H9 (cell line): ENCODE measurements at regions not wholly inside any gene's neighbourhood (a gene's known extent, or its start where the extent isn't known, plus 50 kb on each side); places are given as distances from the start of the nearest gene placed in this dataset.

Experiments used
- DNase-seq: peaks from one replicate; pipeline ENCODE4 v3.0.0-alpha.2; 2017
- H2AFZ ChIP-seq: one replicate; pipeline ENCODE4 v1.6.1; 2013; ENCODE audit warnings: mild to moderate bottlenecking, low read length, control low read depth, moderate library complexity
- H2AK5ac ChIP-seq: 2 replicates; pipeline ENCODE4 v1.6.1; 2013; ENCODE audit warnings: low read length, control low read depth, mixed read lengths; ENCODE audit not compliant: insufficient read length
- H2BK120ac ChIP-seq: one replicate; pipeline ENCODE4 v1.6.1; 2013; ENCODE audit warnings: low read depth, mild to moderate bottlenecking, low read length, control low read depth, inconsistent platforms; ENCODE audit not compliant: poor library complexity, severe bottlenecking
- H2BK12ac ChIP-seq: 2 replicates; pipeline ENCODE4 v1.6.1; 2013; ENCODE audit warnings: low read length, control low read depth, mixed read lengths, low read depth; ENCODE audit not compliant: insufficient read length
- H2BK15ac ChIP-seq: 2 replicates; pipeline ENCODE4 v1.6.1; 2013; ENCODE audit warnings: low read depth, low read length, control low read depth
- H2BK20ac ChIP-seq: one replicate; pipeline ENCODE4 v1.6.1; 2013; ENCODE audit warnings: low read depth, mild to moderate bottlenecking, low read length, control low read depth, inconsistent platforms; ENCODE audit not compliant: poor library complexity, severe bottlenecking
- H2BK5ac ChIP-seq: 2 replicates; pipeline ENCODE4 v1.6.1; 2013; ENCODE audit warnings: low read length, control low read depth, mixed read lengths; ENCODE audit not compliant: insufficient read length
- H3K14ac ChIP-seq: 2 replicates; pipeline ENCODE4 v1.6.1; 2013; ENCODE audit warnings: low read length, control low read depth; ENCODE audit not compliant: insufficient read depth
- H3K18ac ChIP-seq: 2 replicates; pipeline ENCODE4 v1.6.1; 2013; ENCODE audit warnings: low read depth, mild to moderate bottlenecking, mixed read lengths, low read length, control low read depth; ENCODE audit not compliant: insufficient read length
- H3K23ac ChIP-seq: 2 replicates; pipeline ENCODE4 v1.6.1; 2013; ENCODE audit warnings: low read length, control low read depth, mixed read lengths, low read depth; ENCODE audit not compliant: insufficient read length
- H3K23me2 ChIP-seq: 2 replicates; pipeline ENCODE4 v1.6.1; 2013; ENCODE audit warnings: low read depth, mild to moderate bottlenecking, mixed read lengths, low read length, control low read depth; ENCODE audit not compliant: insufficient read length, poor library complexity, severe bottlenecking
- H3K27ac ChIP-seq: 2 replicates; pipeline ENCODE4 v1.5.1; 2013; ENCODE audit warnings: low read length, control low read depth, mixed read lengths, low read depth; ENCODE audit not compliant: insufficient read length
- H3K27me3 ChIP-seq: 2 replicates; pipeline ENCODE4 v1.6.1; 2013; ENCODE audit warnings: low read length, control low read depth, inconsistent platforms; ENCODE audit not compliant: insufficient read depth
- H3K4ac ChIP-seq: 2 replicates; pipeline ENCODE4 v1.6.1; 2013; ENCODE audit warnings: low read depth, mild to moderate bottlenecking, control low read depth, inconsistent platforms, low read length, moderate library complexity
- H3K4me1 ChIP-seq: 2 replicates; pipeline ENCODE4 v1.6.1; 2013; ENCODE audit warnings: low read length, control low read depth, inconsistent platforms; ENCODE audit not compliant: insufficient read depth
- H3K4me2 ChIP-seq: 2 replicates; pipeline ENCODE4 v1.6.1; 2013; ENCODE audit warnings: low read length, control low read depth, mixed read lengths; ENCODE audit not compliant: insufficient read length, insufficient read depth
- H3K56ac ChIP-seq: 2 replicates; pipeline ENCODE4 v1.6.1; 2013; ENCODE audit warnings: low read depth, mild to moderate bottlenecking, mixed read lengths, low read length, control low read depth; ENCODE audit not compliant: insufficient read length
- H3K79me1 ChIP-seq: 2 replicates; pipeline ENCODE4 v1.6.1; 2013; ENCODE audit warnings: low read depth, mild to moderate bottlenecking, moderate library complexity, low read length, control low read depth, inconsistent platforms; ENCODE audit not compliant: insufficient read depth, poor library complexity, severe bottlenecking
- H3K79me2 ChIP-seq: 2 replicates; pipeline ENCODE4 v1.6.1; 2013; ENCODE audit warnings: low read length, control low read depth, inconsistent platforms; ENCODE audit not compliant: insufficient read depth
- H3K9ac ChIP-seq: 2 replicates; pipeline ENCODE4 v1.6.1; 2013; ENCODE audit warnings: low read length, control low read depth, mixed read lengths; ENCODE audit not compliant: insufficient read length; ENCODE audit errors: extremely low read depth
- H3K9me3 ChIP-seq: one replicate; pipeline ENCODE4 v1.6.1; 2013; ENCODE audit warnings: low read depth, low read length, inconsistent platforms; ENCODE audit not compliant: control insufficient read depth
- H3T11ph ChIP-seq: one replicate; pipeline ENCODE4 v1.6.1; 2013; ENCODE audit warnings: mild to moderate bottlenecking, low read length, control low read depth, inconsistent platforms
- H4K20me1 ChIP-seq: one replicate; pipeline ENCODE4 v1.6.1; 2013; ENCODE audit not compliant: control insufficient read depth, insufficient read length, insufficient read depth
- H4K5ac ChIP-seq: 2 replicates; pipeline ENCODE4 v1.6.1; 2013; ENCODE audit warnings: low read depth, mild to moderate bottlenecking, mixed read lengths, low read length, control low read depth; ENCODE audit not compliant: insufficient read length
- H4K8ac ChIP-seq: replicated peaks from 2 replicates; pipeline ENCODE4 v1.6.1; 2013; ENCODE audit warnings: low read length, control low read depth, mixed read lengths, low read depth; ENCODE audit not compliant: insufficient read length
- H4K91ac ChIP-seq: 2 replicates; pipeline ENCODE4 v1.6.1; 2013; ENCODE audit warnings: low read depth, mild to moderate bottlenecking, moderate library complexity, mixed read lengths, low read length, control low read depth; ENCODE audit not compliant: insufficient read length
- H3K27ac Mint-ChIP-seq, 3 experiments: 2 replicates in 2 of 3; 3 replicates in 1 of 3; pipeline ENCODE4 v1.8.0; 2020 to 2021; ENCODE audit warnings: mixed read lengths in 3 of 3, mild to moderate bottlenecking in 1 of 3, moderate library complexity in 1 of 3
- H3K27me3 Mint-ChIP-seq: 2 replicates; pipeline ENCODE4 v1.8.0; 2021; ENCODE audit warnings: low read depth, mild to moderate bottlenecking, moderate library complexity, mixed read lengths
- H3K36me3 Mint-ChIP-seq, 3 experiments: 2 replicates in 2 of 3; 3 replicates in 1 of 3; pipeline ENCODE4 v1.8.0; 2020 to 2021; ENCODE audit warnings: low read depth in 3 of 3, mixed read lengths in 3 of 3; ENCODE audit not compliant: insufficient read depth in 1 of 3
- H3K4me1 Mint-ChIP-seq, 2 experiments: 2 replicates each; pipeline ENCODE4 v1.8.0; 2020; ENCODE audit warnings: mixed read lengths in 2 of 2
- H3K4me3 Mint-ChIP-seq, 2 experiments: 2 replicates in 1 of 2; 3 replicates in 1 of 2; pipeline ENCODE4 v1.8.0; 2020 to 2021; ENCODE audit warnings: mild to moderate bottlenecking in 2 of 2, mixed read lengths in 2 of 2, moderate library complexity in 1 of 2
- H3K9me3 Mint-ChIP-seq, 2 experiments: 2 replicates in 1 of 2; 3 replicates in 1 of 2; pipeline ENCODE4 v1.8.0; 2020; ENCODE audit warnings: mild to moderate bottlenecking in 2 of 2, mixed read lengths in 2 of 2, moderate library complexity in 1 of 2
- CTCF ChIP-seq: fragments of 200-600 bp; sonication (generic); conservative IDR thresholded peaks from 3 replicates; pipeline ENCODE4 v1.8.0; 2021; ENCODE audit warnings: antibody characterized with exemption, mild to moderate bottlenecking
- WGBS: extraction: QIAGEN DNeasy Blood & Tissue Kit; methylation state at CpG from one replicate; pipeline ENCODE4 v1.1.7; 2013; ENCODE audit warnings: missing lambda C conversion rate, low lambda C conversion rate, mixed read lengths; ENCODE audit not compliant: insufficient read length; ENCODE audit errors: extremely low coverage; 5-methylcytosine and 5-hydroxymethylcytosine counted together

- Mint-ChIP-seq H3K27me3 (no peaks in the 10 kb centered on the region), H3K4me3 (no peak overlapping the region), H3K9me3 (peaks cover 8 to 21% of the 10 kb centered on the region in 2 experiments; a peak in 3 of 5 replicates), H3K36me3 (peaks cover 3 to 12% (median 4%) of the 10 kb centered on the region in 3 experiments; a peak in 4 of 7 replicates), H3K27ac (no peak overlapping the region), H3K4me1 (no peaks in the 10 kb centered on the region)
- no peaks in the 10 kb centered on the region for H3K4me1 ChIP-seq
- no peak overlapping the region for H4K8ac ChIP-seq
- H4K5ac ChIP-seq: no peak overlapping the region
- H3T11ph ChIP-seq: no peak overlapping the region
- no peak overlapping the region for H3K23ac ChIP-seq
- H2BK120ac ChIP-seq: no peak overlapping the region
- no peak overlapping the region for H2AK5ac ChIP-seq
- no peaks in the 10 kb centered on the region for H3K79me2 ChIP-seq
- H3K27ac ChIP-seq: no peak overlapping the region
- no peaks in the 10 kb centered on the region for H3K9me3 ChIP-seq
- no peak overlapping the region for H3K4ac ChIP-seq
- no peak overlapping the region for H2AFZ ChIP-seq
- H3K9ac ChIP-seq: no peak overlapping the region
- no peaks in the 10 kb centered on the region for H3K27me3 ChIP-seq
- no peak overlapping the region for H2BK20ac ChIP-seq
- H3K18ac ChIP-seq: no peak overlapping the region
- DNase-seq: no peak
- no peaks in the 10 kb centered on the region for H4K20me1 ChIP-seq
- no peak overlapping the region for H3K56ac ChIP-seq
- H2BK12ac ChIP-seq: no peak overlapping the region
- no CpG with 5 or more reads among the region's 3 CpGs for WGBS
- no peak overlapping the region for H4K91ac ChIP-seq
- no peaks in the 10 kb centered on the region for H3K79me1 ChIP-seq
- no peak overlapping the region for H2BK5ac ChIP-seq
- H3K4me2 ChIP-seq: no peak overlapping the region
- H2BK15ac ChIP-seq: no peak overlapping the region
- no peak for TF ChIP-seq CTCF
- no peak overlapping the region for H3K14ac ChIP-seq
- H3K23me2 ChIP-seq: no peaks in the 10 kb centered on the region
Measured at GRCh38 chr7:16167526-16167925, 253.8 kb downstream of the CRPPA start.
